Tibial nerve (tissue), 4 donors: ENCODE measurements at regions not wholly inside any gene's neighbourhood (a gene's known extent, or its start where the extent isn't known, plus 50 kb on each side); places are given as distances from the start of the nearest gene placed in this dataset.
"Not testable (repeated sequence)": the region's sequence is repeated elsewhere in the genome, so short reads cannot be mapped to it uniquely, and the experiment has no call there.

ENCODE experiments used
- DNase-seq, 2 donors: peaks; one replicate each; pipeline ENCODE4 v3.0.0-alpha.2; 2019; ENCODE audit warnings: low spot score in 2 of 2
- H3K27ac ChIP-seq, 4 donors: fragments of 200-600 bp; sonication (generic) in 3 of 4; one replicate each; pipeline ENCODE4 v1.5.1; 2017 to 2019; ENCODE audit warnings: mild to moderate bottlenecking in 1 of 4
- H3K27me3 ChIP-seq, 2 donors: fragments of 200-600 bp; sonication (generic) in 1 of 2; one replicate each; pipeline versions ENCODE4 v1.5.1 to v1.6.0; 2017 to 2019
- H3K36me3 ChIP-seq, 3 donors: fragments of 200-600 bp; sonication (generic); one replicate each; pipeline ENCODE4 v1.5.1; 2018 to 2019
- H3K4me1 ChIP-seq, 4 donors: fragments of 200-600 bp; sonication (generic) in 3 of 4; one replicate each; pipeline ENCODE4 v1.5.1; 2017 to 2019
- H3K4me3 ChIP-seq, 4 donors: fragments of 200-600 bp; sonication (generic) in 3 of 4; one replicate each; pipeline ENCODE4 v1.5.1; 2017 to 2019; ENCODE audit warnings: mild to moderate bottlenecking in 1 of 4, moderate library complexity in 1 of 4
- H3K9me3 ChIP-seq, 4 donors: fragments of 200-600 bp; sonication (generic) in 3 of 4; one replicate each; pipeline ENCODE4 v1.5.1; 2017 to 2019
- EP300 ChIP-seq, 2 donors: sonication (generic); formaldehyde crosslinking; IDR thresholded peaks; one replicate each; pipeline ENCODE4 v1.6.1; 2017; ENCODE audit warnings: antibody characterized with exemption in 2 of 2, mild to moderate bottlenecking in 1 of 2
- POLR2A ChIP-seq, 2 donors: fragments of 450-650 bp; IDR thresholded peaks; one replicate each; pipeline ENCODE4 v1.6.1; 2017; ENCODE audit warnings: antibody characterized with exemption in 2 of 2, mild to moderate bottlenecking in 2 of 2, moderate library complexity in 2 of 2
- WGBS, 2 donors: methylation state at CpG; one replicate each; pipeline ENCODE4 v1.1.5; 2018; 5-methylcytosine and 5-hydroxymethylcytosine counted together
- TF ChIP-seq, protein P1 (sequence below), 5 experiments: fragments of 200-600 bp in 3 of 5; fragments of 450-650 bp in 2 of 5; sonication (generic) in 3 of 5; IDR thresholded peaks; one replicate each; pipeline ENCODE4 v1.5.1; 2016 to 2019; ENCODE audit warnings: antibody characterized with exemption in 5 of 5, mild to moderate bottlenecking in 3 of 5, moderate library complexity in 2 of 5

DNA sequence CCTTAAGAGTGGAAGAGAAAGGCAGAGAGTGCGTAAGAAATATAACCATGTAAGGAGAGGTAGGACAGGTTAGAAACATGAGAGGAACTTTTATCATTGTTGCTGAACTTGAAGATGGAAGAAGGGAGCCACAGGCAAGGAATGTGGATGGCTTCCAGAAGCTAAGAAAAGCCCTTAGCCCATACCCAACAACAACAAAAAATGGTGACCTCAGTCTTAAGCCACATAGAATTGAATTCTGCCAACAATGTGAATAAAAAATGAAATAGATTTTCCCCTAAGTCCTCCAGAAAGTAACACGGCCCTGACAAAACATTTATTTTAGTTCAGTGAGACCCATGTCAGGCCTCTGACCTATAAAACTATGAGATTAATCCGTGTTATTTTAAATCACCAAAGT is 767.3 kb downstream of the FAM181B start:
- Histone ChIP-seq H3K4me1 (no peaks in the 10 kb centered on the region), H3K4me3 (no peak overlapping the region), H3K36me3 (no peaks in the 10 kb centered on the region), H3K27me3 (no peaks in the 10 kb centered on the region), H3K9me3 (no peaks in the 10 kb centered on the region), H3K27ac (no peak overlapping the region)
- no peak for DNase-seq
- TF ChIP-seq EP300 (IDR thresholded peaks at IDR 0.05) (no peak), POLR2A (IDR thresholded peaks at IDR 0.05) (no peak)
- TF ChIP-seq, protein P1, sequence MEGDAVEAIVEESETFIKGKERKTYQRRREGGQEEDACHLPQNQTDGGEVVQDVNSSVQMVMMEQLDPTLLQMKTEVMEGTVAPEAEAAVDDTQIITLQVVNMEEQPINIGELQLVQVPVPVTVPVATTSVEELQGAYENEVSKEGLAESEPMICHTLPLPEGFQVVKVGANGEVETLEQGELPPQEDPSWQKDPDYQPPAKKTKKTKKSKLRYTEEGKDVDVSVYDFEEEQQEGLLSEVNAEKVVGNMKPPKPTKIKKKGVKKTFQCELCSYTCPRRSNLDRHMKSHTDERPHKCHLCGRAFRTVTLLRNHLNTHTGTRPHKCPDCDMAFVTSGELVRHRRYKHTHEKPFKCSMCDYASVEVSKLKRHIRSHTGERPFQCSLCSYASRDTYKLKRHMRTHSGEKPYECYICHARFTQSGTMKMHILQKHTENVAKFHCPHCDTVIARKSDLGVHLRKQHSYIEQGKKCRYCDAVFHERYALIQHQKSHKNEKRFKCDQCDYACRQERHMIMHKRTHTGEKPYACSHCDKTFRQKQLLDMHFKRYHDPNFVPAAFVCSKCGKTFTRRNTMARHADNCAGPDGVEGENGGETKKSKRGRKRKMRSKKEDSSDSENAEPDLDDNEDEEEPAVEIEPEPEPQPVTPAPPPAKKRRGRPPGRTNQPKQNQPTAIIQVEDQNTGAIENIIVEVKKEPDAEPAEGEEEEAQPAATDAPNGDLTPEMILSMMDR (IDR thresholded peaks at IDR 0.05), result no peak
- WGBS, 2 donors, result 58 to 64% methylated on average over 3 of the region's 3 CpGs

DNA sequence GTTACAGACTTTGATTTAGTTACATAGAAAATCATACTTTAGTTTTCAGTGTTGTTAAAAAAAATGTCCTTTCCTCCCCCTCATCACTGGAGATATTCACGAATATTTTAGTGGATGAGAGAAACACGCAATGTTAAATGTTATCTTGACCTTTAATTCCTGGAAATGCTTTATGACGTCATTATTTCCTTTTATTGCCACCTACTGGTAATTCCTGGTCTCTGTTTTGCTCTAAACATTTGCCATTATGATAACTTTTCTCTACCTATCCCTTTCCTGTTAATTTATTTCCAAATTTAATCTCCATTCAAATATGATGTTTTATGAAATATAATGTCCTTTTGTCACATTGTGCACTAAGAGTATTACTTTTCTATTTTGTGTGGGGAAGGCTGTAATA is 770.6 kb downstream of the FAM181B start:
- no peaks in the 10 kb centered on the region for H3K9me3 ChIP-seq
- no peaks in the 10 kb centered on the region for H3K27me3 ChIP-seq
- 8 to 11% methylated on average over 3 of the region's 3 CpGs for WGBS, 2 donors
- TF ChIP-seq POLR2A (IDR thresholded peaks at IDR 0.05) (no peak), EP300 (IDR thresholded peaks at IDR 0.05) (no peak)
- TF ChIP-seq, protein P1 (IDR thresholded peaks at IDR 0.05), result no peak
- H3K4me1 ChIP-seq, result no peaks in the 10 kb centered on the region
- no peak overlapping the region for H3K27ac ChIP-seq
- no peak overlapping the region for H3K4me3 ChIP-seq
- H3K36me3 ChIP-seq, result no peaks in the 10 kb centered on the region
- no peak for DNase-seq

- Histone ChIP-seq H3K27ac (no peak overlapping the region), H3K27me3 (no peaks in the 10 kb centered on the region), H3K36me3 (no peaks in the 10 kb centered on the region), H3K9me3 (no peaks in the 10 kb centered on the region), H3K4me1 (no peaks in the 10 kb centered on the region), H3K4me3 (no peak overlapping the region)
- WGBS, 2 donors, result 72 to 75% methylated on average over 3 of the region's 3 CpGs
- TF ChIP-seq EP300 (IDR thresholded peaks at IDR 0.05), result no peak
- TF ChIP-seq, protein P1 (IDR thresholded peaks at IDR 0.05), result no peak
- TF ChIP-seq POLR2A (IDR thresholded peaks at IDR 0.05), result no peak
- DNase-seq, result no peak
Measured at GRCh38 chr11:81960443-81960842, 773.2 kb downstream of the FAM181B start.

GRCh38 chr11:81959341-81959740 is 774.3 kb downstream of the FAM181B start:
- Histone ChIP-seq H3K4me3 (no peak overlapping the region), H3K27me3 (no peaks in the 10 kb centered on the region), H3K27ac (no peak overlapping the region), H3K4me1 (no peaks in the 10 kb centered on the region), H3K9me3 (no peaks in the 10 kb centered on the region), H3K36me3 (no peaks in the 10 kb centered on the region)
- WGBS, 2 donors, result 28 to 34% methylated on average over 2 of the region's 2 CpGs
- no peak for DNase-seq
- TF ChIP-seq POLR2A (IDR thresholded peaks at IDR 0.05) (no peak), EP300 (IDR thresholded peaks at IDR 0.05) (no peak)
- TF ChIP-seq, protein P1 (IDR thresholded peaks at IDR 0.05), result no peak

- H3K9me3 ChIP-seq, H3K27me3 ChIP-seq, DNase-seq, H3K4me3 ChIP-seq, H3K36me3 ChIP-seq, H3K27ac ChIP-seq, H3K4me1 ChIP-seq: not testable (repeated sequence)
- 84 to 91% methylated on average over 6 of the region's 6 CpGs for WGBS, 2 donors
Measured at GRCh38 chr11:81954301-81954700, 779.4 kb downstream of the FAM181B start.

DNA sequence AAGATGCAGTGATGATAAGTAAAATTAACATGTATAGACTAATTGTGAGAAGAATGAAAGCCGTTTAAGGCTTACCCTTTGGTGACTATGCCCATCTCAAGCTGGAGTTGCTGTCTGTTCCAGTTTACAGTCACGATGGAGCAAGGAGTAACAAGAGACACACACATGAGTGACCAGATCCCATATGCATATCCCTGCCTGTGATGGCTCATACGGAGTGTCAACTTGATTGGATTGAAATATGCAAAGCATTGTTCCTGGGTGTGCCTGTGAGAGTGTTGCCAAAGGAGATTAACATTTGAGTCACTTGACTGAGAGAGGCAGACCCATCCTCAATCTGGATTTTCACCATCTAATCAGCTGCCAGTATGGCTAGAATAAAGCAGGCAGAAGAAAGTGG is 786.8 kb downstream of the FAM181B start:
- no peak for DNase-seq
- no peaks in the 10 kb centered on the region for H3K27me3 ChIP-seq
- no peaks in the 10 kb centered on the region for H3K4me1 ChIP-seq
- no peaks in the 10 kb centered on the region for H3K9me3 ChIP-seq
- H3K4me3 ChIP-seq, result no peak overlapping the region
- no peak overlapping the region for H3K27ac ChIP-seq
- TF ChIP-seq, protein P1 (IDR thresholded peaks at IDR 0.05), result no peak
- TF ChIP-seq POLR2A (IDR thresholded peaks at IDR 0.05) (no peak), EP300 (IDR thresholded peaks at IDR 0.05) (no peak)
- WGBS, 2 donors, result 78 to 79% methylated on average over 3 of the region's 3 CpGs
- no peaks in the 10 kb centered on the region for H3K36me3 ChIP-seq
